Neural cell (in vitro differentiated cells): ENCODE measurements at regions not wholly inside any gene's neighbourhood (a gene's known extent, or its start where the extent isn't known, plus 50 kb on each side); places are given as distances from the start of the nearest gene placed in this dataset.

Experiments
- EP300 ChIP-seq: fragments of 450-650 bp; conservative IDR thresholded peaks from 2 replicates; pipeline ENCODE4 v1.6.1; 2014; ENCODE audit warnings: antibody characterized with exemption, mild to moderate bottlenecking, moderate library complexity; ENCODE audit not compliant: poor library complexity, severe bottlenecking
- EZH2 ChIP-seq: fragments of 200-600, 300-800 bp; shearing (Covaris generic), sonication (generic); IDR thresholded peaks from 2 replicates; pipeline ENCODE4 v1.6.1; 2014; ENCODE audit warnings: antibody characterized with exemption, low read length, borderline replicate concordance, mild to moderate bottlenecking; ENCODE audit not compliant: insufficient read depth, poor library complexity, severe bottlenecking
- POLR2AphosphoS5 ChIP-seq: IDR thresholded peaks from 2 replicates; pipeline ENCODE4 v1.6.1; 2012
- RAD21 ChIP-seq: fragments of 450-650 bp; conservative IDR thresholded peaks from 2 replicates; pipeline ENCODE4 v1.6.1; 2014; ENCODE audit warnings: antibody characterized with exemption, mild to moderate bottlenecking, moderate library complexity
- TAF1 ChIP-seq: IDR thresholded peaks from 2 replicates; pipeline ENCODE4 v1.6.1; 2012; ENCODE audit warnings: low read depth
- TF ChIP-seq, protein P1 (sequence below): IDR thresholded peaks from 2 replicates; pipeline ENCODE4 v1.6.1; 2012; ENCODE audit warnings: borderline replicate concordance
- TF ChIP-seq, protein P2 (sequence below): fragments of 450-650 bp; IDR thresholded peaks from 2 replicates; pipeline ENCODE4 v1.5.1; 2014; ENCODE audit warnings: antibody characterized with exemption, mild to moderate bottlenecking, moderate library complexity; ENCODE audit not compliant: poor library complexity, severe bottlenecking

DNA sequence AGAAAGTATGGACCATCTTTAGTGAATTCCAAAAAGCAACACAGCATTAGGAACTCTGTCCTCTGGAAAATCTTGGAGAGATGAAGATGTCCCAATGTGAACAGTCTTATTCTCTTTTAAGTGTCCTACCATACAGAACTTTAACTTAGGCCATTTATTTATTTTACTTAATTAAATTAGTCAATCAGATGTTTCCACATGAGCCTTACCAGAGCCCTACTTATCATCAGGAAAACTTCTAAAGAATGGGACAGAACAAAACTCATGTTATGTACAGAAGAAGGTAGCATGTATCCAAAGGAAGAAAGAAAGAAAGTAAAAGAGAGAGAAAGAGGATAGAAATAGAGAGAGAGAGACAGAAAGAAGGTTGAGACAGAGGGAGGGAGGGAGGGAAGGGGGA lies 276.4 kb downstream of the ETV1 start:
- TF ChIP-seq, protein P1, sequence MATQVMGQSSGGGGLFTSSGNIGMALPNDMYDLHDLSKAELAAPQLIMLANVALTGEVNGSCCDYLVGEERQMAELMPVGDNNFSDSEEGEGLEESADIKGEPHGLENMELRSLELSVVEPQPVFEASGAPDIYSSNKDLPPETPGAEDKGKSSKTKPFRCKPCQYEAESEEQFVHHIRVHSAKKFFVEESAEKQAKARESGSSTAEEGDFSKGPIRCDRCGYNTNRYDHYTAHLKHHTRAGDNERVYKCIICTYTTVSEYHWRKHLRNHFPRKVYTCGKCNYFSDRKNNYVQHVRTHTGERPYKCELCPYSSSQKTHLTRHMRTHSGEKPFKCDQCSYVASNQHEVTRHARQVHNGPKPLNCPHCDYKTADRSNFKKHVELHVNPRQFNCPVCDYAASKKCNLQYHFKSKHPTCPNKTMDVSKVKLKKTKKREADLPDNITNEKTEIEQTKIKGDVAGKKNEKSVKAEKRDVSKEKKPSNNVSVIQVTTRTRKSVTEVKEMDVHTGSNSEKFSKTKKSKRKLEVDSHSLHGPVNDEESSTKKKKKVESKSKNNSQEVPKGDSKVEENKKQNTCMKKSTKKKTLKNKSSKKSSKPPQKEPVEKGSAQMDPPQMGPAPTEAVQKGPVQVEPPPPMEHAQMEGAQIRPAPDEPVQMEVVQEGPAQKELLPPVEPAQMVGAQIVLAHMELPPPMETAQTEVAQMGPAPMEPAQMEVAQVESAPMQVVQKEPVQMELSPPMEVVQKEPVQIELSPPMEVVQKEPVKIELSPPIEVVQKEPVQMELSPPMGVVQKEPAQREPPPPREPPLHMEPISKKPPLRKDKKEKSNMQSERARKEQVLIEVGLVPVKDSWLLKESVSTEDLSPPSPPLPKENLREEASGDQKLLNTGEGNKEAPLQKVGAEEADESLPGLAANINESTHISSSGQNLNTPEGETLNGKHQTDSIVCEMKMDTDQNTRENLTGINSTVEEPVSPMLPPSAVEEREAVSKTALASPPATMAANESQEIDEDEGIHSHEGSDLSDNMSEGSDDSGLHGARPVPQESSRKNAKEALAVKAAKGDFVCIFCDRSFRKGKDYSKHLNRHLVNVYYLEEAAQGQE, result no peak
- TF ChIP-seq, protein P2, sequence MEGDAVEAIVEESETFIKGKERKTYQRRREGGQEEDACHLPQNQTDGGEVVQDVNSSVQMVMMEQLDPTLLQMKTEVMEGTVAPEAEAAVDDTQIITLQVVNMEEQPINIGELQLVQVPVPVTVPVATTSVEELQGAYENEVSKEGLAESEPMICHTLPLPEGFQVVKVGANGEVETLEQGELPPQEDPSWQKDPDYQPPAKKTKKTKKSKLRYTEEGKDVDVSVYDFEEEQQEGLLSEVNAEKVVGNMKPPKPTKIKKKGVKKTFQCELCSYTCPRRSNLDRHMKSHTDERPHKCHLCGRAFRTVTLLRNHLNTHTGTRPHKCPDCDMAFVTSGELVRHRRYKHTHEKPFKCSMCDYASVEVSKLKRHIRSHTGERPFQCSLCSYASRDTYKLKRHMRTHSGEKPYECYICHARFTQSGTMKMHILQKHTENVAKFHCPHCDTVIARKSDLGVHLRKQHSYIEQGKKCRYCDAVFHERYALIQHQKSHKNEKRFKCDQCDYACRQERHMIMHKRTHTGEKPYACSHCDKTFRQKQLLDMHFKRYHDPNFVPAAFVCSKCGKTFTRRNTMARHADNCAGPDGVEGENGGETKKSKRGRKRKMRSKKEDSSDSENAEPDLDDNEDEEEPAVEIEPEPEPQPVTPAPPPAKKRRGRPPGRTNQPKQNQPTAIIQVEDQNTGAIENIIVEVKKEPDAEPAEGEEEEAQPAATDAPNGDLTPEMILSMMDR, result no peak
- TF ChIP-seq TAF1 (no peak), EP300 (no peak), EZH2 (no peak), RAD21 (no peak), POLR2AphosphoS5 (no peak)
